GM19025 (cell line): ENCODE measurements at regions not wholly inside any gene's neighbourhood (a gene's known extent, or its start where the extent isn't known, plus 50 kb on each side); places are given as distances from the start of the nearest gene placed in this dataset.
A peak's percentile ranks its signal among the peaks of the same experiment; 100 is the strongest.

ENCODE experiments used
- ATAC-seq: cut with Tn5 transposase; IDR thresholded peaks from one replicate; pipeline ENCODE4 v1.9.1; 2021; ENCODE audit warnings: mild to moderate bottlenecking, low read depth, moderate library complexity; ENCODE audit not compliant: unreplicated experiment

DNA sequence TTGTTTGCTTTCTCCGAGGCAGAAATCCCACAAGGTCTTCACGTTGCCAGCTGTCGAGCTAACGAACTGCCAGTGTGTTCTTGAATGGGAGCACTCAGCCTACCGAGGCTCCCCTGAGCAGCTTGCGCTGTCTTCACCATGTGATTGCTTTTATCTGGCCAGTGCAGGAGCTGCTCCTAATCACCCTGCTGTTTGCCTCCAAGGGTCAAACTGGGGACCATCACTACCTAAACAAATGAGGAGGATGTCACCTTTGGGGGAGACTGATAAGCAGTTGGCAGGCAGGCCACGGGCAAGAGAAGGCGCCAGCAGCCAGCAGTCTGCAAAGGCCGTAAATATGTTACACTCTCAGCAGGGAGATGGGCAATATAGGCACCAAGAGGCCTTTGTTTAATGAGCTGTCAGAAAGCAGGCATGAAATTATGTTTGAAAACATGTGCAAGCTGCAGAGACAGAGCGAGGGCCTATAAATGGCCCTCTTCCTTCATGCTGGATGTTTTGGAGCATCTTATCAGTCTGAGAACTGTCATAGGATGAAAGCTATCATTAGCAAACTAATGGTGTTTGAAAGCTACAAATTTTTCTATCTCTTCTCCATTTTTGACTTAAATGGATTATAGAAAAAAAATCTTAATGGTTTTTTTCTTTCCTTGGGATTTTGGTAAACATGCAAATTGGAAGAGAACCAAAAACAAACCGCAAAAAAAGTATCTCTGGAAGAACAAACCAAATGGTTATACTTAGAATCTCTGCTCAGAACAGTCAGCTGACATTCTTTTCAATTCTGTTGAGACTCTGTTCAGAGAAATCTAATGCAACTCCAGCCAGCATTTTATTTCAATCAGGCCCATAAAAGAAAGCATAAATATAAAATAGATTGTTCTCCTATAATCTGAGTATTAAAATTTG is 267.3 kb upstream of the NPVF start:
- ATAC-seq, result no peak

DNA sequence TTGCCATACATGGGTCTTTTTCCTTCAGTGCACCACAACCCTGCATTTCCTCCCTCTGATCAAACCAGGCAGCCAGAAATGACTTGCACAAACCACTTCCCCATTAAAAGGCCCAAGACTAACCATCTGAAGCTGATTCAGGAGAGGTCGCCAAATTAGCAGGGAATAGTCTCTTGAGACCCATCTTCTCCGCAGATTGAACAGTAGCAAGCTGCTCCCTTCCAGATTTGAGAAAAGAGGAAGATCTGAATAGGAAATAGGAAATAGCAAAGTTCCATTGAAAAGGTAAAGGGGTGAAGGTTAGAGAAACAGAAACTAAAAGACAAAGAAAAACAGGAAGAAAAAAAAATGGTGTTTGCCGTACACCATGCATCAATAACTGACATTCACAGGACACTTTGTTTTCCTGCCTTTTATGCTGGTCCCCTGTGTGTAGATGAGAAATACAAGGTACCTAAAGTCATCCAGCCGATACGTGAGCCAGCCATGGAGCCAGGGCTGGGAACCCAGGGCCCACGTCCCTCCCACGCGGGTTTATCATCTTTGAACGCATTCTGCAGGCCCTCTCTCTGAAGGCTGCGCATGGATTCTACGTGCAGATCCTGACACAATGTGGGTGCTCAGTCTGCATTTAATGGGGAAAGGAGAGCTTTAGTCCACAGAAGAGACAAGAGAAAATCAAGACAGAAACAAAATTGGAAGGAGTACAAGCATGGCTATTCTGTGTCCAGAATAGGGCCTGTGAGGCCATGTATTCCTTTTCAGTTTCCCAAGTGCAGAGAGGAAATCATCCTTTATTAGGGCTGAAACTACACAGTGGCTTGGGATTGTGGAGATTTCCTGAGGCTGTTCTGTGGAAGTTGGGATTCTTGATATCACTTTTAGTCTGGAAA is 268.4 kb upstream of the NPVF start:
- ATAC-seq, result peak; percentile 81

DNA sequence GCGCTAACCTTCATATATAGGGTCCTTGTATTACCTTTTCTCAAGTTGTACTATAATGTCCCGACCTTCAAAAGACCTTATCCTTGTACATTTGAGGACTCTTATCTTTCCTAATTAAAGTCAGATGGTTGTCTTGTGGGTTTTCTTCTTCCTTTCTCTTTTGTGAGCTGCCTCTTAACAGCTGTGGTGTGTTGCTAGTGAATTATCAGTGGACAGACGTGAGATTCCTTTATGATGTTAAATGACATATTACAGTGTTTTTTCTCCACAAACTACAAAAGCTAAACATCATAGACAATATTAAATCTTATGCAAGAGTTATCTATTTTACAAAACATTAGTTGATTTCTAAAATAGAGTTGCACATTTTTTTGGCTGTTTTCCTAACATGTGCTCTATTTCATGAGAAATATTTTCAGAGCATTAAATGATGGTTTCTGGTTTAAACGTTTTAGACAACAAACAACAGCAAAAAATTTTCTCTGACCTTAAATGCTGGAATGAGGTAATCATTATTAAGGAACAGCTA is 272.2 kb upstream of the NPVF start:
- ATAC-seq, result no peak

DNA sequence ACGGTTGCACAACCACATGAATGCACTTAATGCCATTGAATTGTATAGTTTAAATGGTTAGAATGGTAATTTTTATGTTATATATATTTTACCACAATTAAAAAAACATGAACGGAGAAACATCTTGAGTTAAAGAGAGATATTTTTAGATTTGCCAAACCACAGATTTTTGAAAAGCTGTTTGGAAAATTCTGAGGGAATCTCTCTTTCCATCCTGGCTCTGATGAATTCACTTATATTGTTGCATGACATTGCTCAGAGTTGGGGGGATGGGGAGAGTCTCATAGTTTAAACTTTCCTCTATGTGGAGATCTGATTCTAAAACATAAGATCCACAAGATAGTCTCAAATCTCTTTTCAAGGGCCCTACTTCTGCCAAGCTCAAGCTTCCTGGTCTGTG is 275.0 kb upstream of the NPVF start:
- no peak for ATAC-seq

DNA sequence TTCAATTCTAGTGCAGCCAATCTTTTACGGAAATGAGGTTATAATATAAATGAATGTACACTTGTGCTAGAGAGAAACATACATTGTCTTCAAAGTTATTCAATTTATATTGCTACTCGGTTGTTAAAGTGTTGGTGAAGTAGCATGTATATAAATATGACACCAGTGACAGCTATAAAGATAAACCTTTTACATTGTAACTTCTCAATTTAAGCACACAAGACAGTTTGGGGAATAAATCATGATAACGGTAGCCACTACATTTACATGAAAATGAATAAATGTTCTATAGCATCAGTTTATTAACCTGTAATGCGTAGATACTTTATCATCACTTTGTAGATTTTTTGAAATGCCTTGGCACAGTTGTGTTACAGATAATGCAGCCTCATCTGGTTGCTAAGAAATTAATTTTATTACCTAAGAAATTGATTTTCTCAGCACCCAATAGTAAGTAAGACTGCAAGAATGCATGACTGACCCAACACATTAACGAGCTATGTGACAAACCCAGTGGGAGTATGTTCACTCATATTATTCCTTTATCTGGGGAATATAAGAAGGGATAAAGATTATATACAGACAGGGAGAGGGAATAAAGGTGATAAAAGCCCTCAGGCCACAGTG is 283.9 kb upstream of the NPVF start:
- no peak for ATAC-seq

DNA sequence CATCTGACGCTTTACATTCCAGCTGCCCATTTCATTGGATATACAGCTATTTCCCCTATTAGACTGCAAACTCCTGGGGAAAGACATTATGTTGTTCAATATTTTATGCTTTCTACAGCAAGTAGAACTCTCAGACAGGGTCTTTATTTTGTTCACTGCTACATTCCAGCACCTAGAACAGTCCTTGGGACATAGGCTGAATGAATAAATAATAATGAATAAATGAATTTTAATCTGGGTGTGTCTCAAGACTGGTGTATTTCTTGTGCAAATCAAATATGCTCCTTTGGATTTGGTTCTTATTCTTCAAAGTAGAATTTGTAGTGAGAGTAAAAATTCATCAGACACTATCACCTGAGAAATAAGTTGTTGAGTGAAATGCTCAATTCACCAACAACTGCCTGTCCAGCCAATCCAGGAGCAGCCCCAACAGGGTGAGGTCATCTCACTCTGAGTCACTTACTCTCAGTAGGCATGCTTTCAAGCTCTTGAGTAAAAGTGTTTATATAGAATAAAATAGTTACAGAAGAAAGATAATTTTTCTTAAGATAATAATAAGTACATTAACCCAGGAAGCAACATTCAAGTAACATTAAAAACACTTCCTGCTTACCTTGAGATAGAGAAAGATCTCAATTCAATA is 287.5 kb upstream of the NPVF start:
- no peak for ATAC-seq

DNA sequence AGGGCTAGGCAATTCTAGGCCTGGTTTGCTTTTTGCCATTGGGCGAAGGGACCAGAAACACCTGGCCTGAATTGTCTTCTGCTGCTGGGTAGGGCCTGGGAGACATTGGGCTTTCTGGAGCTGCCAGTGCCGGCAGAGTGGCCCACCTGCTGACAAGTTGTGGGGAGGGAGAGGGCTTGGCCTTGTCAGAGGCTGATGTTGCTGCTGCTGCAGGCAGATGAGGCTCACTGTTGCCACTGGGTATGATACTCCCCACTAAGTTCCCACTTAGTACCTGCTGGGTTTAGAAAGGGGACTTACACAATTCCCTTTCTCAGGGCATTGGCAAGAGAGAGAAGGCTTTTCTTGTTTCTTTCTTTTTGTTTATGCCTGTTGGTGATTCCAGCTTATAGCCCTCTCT is 289.6 kb upstream of the NPVF start:
- no peak for ATAC-seq

DNA sequence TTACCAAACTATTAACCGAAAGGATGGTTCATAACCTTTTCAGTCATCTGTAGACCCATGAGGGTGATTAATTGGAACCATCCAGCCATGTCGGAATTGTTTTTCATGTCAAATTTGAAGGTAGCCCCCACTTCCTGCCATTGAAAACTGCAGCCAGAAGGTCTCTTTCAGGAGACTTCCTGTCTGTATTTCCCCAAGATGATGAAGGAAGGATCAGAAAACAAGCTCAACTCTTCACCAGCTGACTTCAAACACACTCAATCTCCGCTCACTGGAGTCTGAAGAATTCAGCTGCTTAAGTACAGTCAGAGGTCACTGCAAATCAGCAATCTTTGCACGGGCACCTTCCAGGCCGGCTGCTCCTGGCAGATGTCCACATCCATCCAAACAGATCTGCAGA is 291.7 kb upstream of the NPVF start:
- ATAC-seq, result no peak

DNA sequence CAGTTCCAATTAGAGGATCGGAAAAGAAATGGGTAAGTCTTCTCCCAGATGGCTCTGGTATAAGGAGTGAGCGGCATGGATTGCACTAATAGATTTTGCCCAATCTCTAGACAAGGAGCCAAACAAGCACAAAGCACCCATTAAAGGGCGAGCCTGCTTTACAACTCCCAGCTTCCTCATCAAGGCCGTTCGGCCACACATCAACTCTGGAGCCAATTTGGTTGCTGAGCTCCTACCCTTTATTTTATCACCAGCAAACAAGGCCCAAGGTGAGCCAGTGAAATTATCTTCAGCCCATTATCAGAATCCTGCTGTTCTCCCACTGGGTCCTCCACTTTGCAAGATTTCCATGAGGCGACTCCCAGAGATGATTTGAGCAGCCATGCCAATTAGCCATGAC is 292.2 kb upstream of the NPVF start:
- ATAC-seq, result no peak

DNA sequence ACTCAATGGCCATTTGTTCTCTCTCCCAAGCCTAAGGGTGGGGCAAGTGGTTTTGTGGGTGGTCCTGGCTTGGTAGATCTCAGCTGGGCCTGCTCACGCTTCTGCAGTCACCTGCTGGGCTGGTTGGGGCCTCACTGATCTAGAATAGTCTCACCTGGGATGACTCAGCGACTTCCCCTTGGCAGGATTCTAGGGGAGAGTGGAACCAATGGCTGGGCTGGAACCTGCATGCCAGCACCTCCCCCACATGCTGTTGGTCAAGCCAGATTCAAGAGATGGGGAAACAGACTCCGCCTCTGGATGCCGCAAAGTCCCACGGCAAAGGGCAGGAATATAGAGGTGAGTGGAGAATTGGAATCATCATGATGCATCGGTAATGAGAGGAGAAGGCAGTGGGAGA is 292.9 kb upstream of the NPVF start:
- no peak for ATAC-seq

DNA sequence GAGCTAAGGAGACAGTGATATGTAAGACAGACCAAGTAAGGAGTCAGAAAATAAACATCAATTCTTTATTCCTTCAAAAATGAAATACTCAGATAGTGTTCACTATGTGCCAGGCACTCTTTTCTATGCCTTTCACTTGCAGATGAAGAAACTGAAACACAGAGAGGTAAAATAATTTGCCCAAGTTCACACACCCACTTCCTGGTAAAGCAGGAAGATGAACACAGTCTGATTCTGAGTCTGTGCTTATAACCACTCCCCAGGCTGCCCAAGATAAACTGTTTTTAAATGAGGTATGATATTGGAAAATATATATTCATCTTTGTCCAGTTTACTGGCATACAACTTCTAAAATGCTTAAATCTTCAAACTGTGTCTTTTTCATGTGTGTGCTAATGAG is 294.4 kb upstream of the NPVF start:
- ATAC-seq, result no peak

DNA sequence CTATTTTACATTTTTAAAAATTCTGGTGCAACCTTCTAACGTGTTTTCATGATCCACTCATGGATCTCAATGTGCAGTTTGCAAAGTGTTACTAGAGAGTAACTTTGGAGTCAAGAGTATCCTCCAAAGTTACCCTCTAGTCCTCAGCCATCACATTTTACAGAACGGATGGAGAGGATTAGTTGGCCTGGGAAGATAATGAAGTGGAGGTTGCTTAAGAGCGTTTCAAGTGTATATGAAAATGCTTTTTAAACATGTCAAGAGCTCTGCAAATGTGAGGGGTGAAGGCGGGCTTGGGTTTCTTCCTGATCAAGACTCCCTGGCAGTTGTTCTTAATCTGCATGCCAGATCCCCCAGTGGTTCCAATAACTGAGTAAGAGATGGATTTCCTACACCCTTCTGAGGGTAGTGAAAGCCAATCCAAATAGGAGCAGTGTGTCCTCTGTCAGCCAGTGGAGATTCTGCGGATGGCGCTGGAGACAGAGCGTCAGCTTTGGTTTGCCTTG is 299.4 kb upstream of the NPVF start:
- no peak for ATAC-seq

DNA sequence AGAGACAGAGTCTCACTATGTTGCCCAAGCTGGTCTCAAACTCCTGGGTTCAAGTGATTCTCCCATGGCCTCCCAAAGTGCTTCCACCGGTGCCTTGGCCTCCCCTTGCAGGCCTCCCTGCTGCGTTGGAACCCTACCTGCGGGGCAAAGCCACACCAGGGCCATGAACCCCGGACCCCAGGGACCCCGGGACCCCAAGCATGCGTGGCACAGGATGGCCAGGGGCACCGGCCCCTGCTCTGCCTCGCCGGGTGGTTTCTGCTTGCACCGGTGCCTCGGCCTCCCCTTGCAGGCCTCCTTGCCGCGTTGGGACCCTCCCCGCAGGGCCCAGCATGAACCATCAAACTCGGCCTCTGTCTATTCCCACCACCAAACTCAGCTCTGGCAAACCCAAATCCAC is 301.0 kb upstream of the NPVF start:
- ATAC-seq, result no peak

DNA sequence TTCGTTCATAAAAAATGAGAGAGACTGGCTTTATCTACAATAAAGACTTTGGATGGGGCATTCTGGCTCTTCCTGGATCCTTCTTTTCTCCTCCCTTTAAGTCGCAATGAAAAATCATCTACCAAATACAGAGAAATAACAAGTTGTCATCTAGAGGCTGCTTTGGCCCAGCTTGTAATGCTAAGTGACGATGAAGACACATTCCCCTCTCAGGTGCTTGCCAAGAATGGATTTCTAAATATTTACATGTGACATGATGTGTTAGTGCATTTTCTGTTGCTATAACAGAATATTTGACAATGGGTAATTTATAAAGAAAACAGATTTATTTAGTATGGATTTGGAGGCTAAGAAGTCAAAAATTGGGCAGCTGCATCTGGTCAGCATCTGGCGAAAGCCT is 308.6 kb upstream of the NPVF start:
- no peak for ATAC-seq

DNA sequence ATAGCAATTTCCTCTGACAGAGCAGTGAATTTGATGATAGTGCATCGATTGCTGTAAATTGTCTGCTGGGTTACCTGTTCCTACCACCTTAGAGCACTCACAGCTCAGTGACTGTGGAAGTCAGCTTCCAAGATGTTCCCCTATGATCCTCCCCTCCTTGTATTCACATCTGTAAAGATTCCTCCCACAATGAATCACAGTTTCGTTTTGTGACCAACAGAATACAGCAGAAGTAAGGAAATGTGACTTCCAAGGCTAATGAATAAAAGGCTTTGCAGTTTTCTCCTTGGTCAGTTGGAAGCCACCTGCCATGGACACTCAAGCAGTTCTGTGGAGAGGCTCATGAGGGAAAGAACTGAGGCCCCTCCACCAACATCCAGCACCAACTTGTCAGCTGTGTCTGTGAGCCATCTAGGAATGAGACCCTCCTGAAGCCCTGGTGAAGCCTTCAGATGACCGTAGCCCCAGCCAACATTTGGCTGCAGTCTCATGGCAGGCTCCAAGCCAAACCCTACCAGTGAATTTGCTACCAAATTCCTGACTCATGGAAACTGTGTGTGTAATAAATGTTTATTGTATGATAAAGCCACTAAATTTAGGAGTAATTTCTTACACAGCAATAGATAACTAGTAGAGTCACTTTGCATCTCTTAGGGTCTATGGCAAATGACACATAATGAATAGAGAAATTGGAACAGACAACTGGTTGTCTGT is 309.5 kb upstream of the NPVF start:
- no peak for ATAC-seq

DNA sequence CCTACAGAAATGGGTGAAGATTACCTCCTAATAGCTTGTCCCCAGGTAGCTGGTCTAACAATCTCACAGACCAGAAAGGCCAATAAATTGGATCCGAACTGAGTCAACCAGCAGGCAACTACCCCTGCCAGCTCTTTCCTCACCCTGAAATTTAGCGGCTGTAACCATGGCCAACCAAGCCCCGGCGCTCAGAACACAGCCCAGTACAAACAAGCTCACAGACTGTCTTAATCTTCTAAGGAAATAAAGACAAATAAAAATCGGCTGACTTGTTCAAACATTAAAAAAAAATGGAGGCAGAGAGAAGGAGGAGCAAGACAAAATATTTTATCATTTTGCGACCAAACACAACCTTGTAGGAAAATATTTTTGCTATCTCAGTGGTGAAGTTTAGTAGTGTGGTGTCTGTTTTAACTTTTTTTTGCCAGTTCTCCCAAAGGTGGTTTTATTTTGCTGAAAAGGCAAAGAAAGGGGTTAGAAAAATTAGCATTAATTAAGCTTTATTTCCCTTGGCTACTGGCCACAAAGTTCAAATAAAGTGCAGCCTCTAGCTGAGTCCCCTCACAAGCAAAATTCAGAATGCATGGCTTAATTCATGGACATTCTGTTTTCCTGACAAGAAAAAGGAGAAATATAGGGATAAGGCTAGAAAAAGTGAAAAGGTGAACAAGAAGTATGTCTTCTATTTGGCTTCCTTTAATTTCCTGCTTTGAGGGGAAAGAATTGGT is 313.0 kb upstream of the NPVF start:
- no peak for ATAC-seq

DNA sequence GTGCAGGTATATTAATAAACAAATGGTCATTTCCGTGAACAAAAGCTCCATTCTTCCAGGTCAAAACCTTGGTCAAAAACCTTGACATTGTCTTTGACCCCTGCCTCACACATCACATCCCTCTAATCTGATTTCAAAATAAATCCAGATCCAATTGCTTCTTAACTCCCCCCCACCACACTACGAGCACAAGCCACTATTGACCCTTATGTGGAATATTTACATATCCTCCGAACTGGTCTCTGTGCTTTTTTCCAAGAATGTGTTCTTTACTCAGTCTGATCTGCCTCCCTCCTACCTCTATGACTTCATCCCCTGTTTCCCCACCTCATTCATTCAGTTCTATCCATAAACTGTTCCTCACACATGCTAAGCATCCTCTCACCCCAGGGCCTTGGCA is 313.6 kb upstream of the NPVF start:
- no peak for ATAC-seq

DNA sequence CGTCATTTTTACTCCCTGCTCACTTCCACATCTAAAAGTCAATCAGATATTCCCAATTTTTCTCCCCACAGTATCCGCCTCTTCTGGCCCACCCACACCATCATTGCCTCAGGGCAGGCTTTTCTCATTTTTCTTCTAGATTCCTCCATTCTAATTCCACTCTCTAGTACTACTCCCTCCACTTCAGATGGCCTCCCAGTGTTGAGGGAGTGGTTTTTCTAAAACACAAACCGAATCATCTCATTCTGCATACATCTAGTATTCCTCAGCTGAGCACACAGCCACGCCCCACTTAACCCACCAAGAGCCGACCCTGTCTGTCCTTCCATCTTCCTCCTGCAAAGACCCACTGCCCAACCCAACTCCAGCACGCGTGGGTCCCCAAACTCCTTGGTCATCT is 314.9 kb upstream of the NPVF start:
- ATAC-seq, result no peak

DNA sequence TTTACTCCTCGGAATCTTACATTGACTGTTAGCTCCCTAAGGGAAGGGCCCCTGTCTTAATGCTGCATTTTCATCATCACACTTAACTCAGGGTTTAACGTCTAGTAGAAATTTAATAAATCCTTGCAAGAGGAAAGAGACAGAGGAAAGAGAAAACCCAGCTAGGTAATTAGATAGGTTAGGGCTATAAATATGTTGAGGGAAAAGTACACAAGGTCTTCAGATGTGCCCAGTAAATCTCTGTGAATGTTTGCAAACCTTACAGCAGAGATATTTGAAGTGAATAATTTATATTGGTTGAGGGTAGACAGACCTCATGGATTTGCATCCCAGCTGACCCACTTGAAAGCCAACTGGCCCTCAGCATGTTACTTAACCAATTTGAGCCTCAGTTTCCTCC is 315.5 kb upstream of the NPVF start:
- ATAC-seq, result no peak
